Neural progenitor cell (in vitro differentiated cells): ENCODE measurements at regions not wholly inside any gene's neighbourhood (a gene's known extent, or its start where the extent isn't known, plus 50 kb on each side); places are given as distances from the start of the nearest gene placed in this dataset.

Experiments
- EZH2 ChIP-seq: fragments of 200-600 bp; sonication (generic); IDR thresholded peaks from 2 replicates; pipeline ENCODE4 v1.6.1; 2017; ENCODE audit warnings: antibody characterized with exemption, mild to moderate bottlenecking, moderate library complexity
- EZH2phosphoT487 ChIP-seq: fragments of 200-600 bp; sonication (generic); IDR thresholded peaks from 2 replicates; pipeline ENCODE4 v1.6.1; 2017; ENCODE audit warnings: antibody characterized with exemption
- TF ChIP-seq, protein P1 (sequence below): fragments of 200-600 bp; sonication (generic); IDR thresholded peaks from 2 replicates; pipeline ENCODE4 v1.5.1; 2017; ENCODE audit warnings: antibody characterized with exemption, mild to moderate bottlenecking

DNA sequence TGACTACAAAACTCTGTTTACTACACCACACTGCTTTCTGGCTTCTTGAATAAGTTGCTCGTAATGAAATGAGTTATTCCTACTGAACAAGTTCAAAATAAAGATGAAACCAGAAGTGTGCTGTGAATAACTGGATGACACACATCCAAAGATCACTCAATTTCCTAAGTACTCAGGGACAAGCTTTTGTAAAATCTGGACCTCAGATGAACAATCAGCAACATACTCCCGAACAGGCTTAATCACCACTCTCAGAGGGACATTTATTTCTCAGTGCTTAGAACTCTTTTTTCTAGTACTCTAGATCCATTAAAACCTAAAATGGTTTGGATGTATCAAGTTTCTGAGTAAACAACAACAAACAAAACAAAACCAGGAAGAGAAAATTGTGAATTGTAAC is 61.5 kb upstream of the EXOC1L start:
- no peak for TF ChIP-seq EZH2phosphoT487
- TF ChIP-seq, protein P1, sequence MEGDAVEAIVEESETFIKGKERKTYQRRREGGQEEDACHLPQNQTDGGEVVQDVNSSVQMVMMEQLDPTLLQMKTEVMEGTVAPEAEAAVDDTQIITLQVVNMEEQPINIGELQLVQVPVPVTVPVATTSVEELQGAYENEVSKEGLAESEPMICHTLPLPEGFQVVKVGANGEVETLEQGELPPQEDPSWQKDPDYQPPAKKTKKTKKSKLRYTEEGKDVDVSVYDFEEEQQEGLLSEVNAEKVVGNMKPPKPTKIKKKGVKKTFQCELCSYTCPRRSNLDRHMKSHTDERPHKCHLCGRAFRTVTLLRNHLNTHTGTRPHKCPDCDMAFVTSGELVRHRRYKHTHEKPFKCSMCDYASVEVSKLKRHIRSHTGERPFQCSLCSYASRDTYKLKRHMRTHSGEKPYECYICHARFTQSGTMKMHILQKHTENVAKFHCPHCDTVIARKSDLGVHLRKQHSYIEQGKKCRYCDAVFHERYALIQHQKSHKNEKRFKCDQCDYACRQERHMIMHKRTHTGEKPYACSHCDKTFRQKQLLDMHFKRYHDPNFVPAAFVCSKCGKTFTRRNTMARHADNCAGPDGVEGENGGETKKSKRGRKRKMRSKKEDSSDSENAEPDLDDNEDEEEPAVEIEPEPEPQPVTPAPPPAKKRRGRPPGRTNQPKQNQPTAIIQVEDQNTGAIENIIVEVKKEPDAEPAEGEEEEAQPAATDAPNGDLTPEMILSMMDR = no peak
- TF ChIP-seq EZH2 = no peak
